Vagina (tissue), 2 donors: ENCODE measurements at regions not wholly inside any gene's neighbourhood (a gene's known extent, or its start where the extent isn't known, plus 50 kb on each side); places are given as distances from the start of the nearest gene placed in this dataset.

Source experiments
- POLR2A ChIP-seq, 2 donors: fragments of 450-650 bp; IDR thresholded peaks; one replicate each; pipeline ENCODE4 v1.6.1; 2017; ENCODE audit warnings: antibody characterized with exemption in 2 of 2, mild to moderate bottlenecking in 2 of 2, moderate library complexity in 2 of 2
- TF ChIP-seq, protein P1 (sequence below), 3 experiments: fragments of 450-650 bp in 2 of 3; fragments of 200-600 bp in 1 of 3; sonication (generic) in 1 of 3; IDR thresholded peaks; one replicate each; pipeline ENCODE4 v1.5.1; 2017 to 2019; ENCODE audit warnings: antibody characterized with exemption in 3 of 3, mild to moderate bottlenecking in 2 of 3, moderate library complexity in 2 of 3

- TF ChIP-seq, protein P1, sequence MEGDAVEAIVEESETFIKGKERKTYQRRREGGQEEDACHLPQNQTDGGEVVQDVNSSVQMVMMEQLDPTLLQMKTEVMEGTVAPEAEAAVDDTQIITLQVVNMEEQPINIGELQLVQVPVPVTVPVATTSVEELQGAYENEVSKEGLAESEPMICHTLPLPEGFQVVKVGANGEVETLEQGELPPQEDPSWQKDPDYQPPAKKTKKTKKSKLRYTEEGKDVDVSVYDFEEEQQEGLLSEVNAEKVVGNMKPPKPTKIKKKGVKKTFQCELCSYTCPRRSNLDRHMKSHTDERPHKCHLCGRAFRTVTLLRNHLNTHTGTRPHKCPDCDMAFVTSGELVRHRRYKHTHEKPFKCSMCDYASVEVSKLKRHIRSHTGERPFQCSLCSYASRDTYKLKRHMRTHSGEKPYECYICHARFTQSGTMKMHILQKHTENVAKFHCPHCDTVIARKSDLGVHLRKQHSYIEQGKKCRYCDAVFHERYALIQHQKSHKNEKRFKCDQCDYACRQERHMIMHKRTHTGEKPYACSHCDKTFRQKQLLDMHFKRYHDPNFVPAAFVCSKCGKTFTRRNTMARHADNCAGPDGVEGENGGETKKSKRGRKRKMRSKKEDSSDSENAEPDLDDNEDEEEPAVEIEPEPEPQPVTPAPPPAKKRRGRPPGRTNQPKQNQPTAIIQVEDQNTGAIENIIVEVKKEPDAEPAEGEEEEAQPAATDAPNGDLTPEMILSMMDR (IDR thresholded peaks at IDR 0.05): no peak
- no peak for TF ChIP-seq POLR2A (IDR thresholded peaks at IDR 0.05)
These were observed 106.8 kb downstream of the IZUMO3 start for GRCh38 chr9:24438876-24439275.
